Chondrocyte (in vitro differentiated cells): ENCODE measurements at regions not wholly inside any gene's neighbourhood (a gene's known extent, or its start where the extent isn't known, plus 50 kb on each side); places are given as distances from the start of the nearest gene placed in this dataset.

ENCODE experiments used
- DNase-seq: peaks from one replicate; pipeline ENCODE4 v3.0.0; 2021; ENCODE audit warnings: mixed read lengths, low spot score
- H3K27ac Mint-ChIP-seq: one replicate; pipeline ENCODE4 v1.8.0; 2021; ENCODE audit warnings: mild to moderate bottlenecking, moderate library complexity, mixed read lengths; ENCODE audit not compliant: unreplicated experiment
- H3K27me3 Mint-ChIP-seq: 2 replicates; pipeline ENCODE4 v1.8.0; 2021; ENCODE audit warnings: low read depth, mixed read lengths
- H3K36me3 Mint-ChIP-seq: 2 replicates; pipeline ENCODE4 v1.8.0; 2021; ENCODE audit warnings: low read depth, mixed read lengths
- H3K4me1 Mint-ChIP-seq: 2 replicates; pipeline ENCODE4 v1.8.0; 2021; ENCODE audit warnings: low read depth, mild to moderate bottlenecking, mixed read lengths
- H3K4me3 Mint-ChIP-seq: one replicate; pipeline ENCODE4 v1.8.0; 2021; ENCODE audit warnings: mild to moderate bottlenecking, moderate library complexity, mixed read lengths; ENCODE audit not compliant: unreplicated experiment
- H3K9me3 Mint-ChIP-seq: 2 replicates; pipeline ENCODE4 v1.8.0; 2021; ENCODE audit warnings: low read depth, mixed read lengths
- CTCF ChIP-seq: fragments of 200-600 bp; sonication (generic); IDR thresholded peaks from 2 replicates; pipeline ENCODE4 v1.5.0; 2021; ENCODE audit warnings: antibody characterized with exemption, mild to moderate bottlenecking, moderate library complexity

- no peak overlapping the region for H3K27ac Mint-ChIP-seq
- H3K9me3 Mint-ChIP-seq, result no peaks in the 10 kb centered on the region
- H3K36me3 Mint-ChIP-seq, result no peaks in the 10 kb centered on the region
- no peak overlapping the region for H3K4me3 Mint-ChIP-seq
- TF ChIP-seq CTCF, result no peak
- no peaks in the 10 kb centered on the region for H3K27me3 Mint-ChIP-seq
- DNase-seq, result no peak
- no peaks in the 10 kb centered on the region for H3K4me1 Mint-ChIP-seq
Observed at GRCh38 chr16:22971346-22971924, 157.5 kb downstream of the HS3ST2 start.

- H3K27me3 Mint-ChIP-seq, result no peaks in the 10 kb centered on the region
- no peak overlapping the region for H3K27ac Mint-ChIP-seq
- no peaks in the 10 kb centered on the region for H3K9me3 Mint-ChIP-seq
- DNase-seq, result no peak
- no peaks in the 10 kb centered on the region for H3K4me1 Mint-ChIP-seq
- no peaks in the 10 kb centered on the region for H3K36me3 Mint-ChIP-seq
- TF ChIP-seq CTCF, result no peak
- no peak overlapping the region for H3K4me3 Mint-ChIP-seq
Observed at GRCh38 chr16:22970209-22970865, 156.4 kb downstream of the HS3ST2 start.

- no peak for TF ChIP-seq CTCF
- Mint-ChIP-seq H3K4me3 (no peak overlapping the region), H3K27me3 (no peaks in the 10 kb centered on the region), H3K4me1 (no peaks in the 10 kb centered on the region), H3K27ac (no peak overlapping the region), H3K36me3 (no peaks in the 10 kb centered on the region), H3K9me3 (no peaks in the 10 kb centered on the region)
- no peak for DNase-seq
Observed at GRCh38 chr16:22969567-22969966, 155.6 kb downstream of the HS3ST2 start.

- no peak overlapping the region for H3K27ac Mint-ChIP-seq
- no peak for TF ChIP-seq CTCF
- DNase-seq, result no peak
Observed at GRCh38 chr16:22968931-22969330, 155.0 kb downstream of the HS3ST2 start.

GRCh38 chr16:22967521-22968095 lies 153.6 kb downstream of the HS3ST2 start:
- Mint-ChIP-seq H3K27me3 (peaks cover 2% of the 10 kb centered on the region), H3K4me3 (no peak overlapping the region), H3K9me3 (peaks cover 3% of the 10 kb centered on the region), H3K36me3 (no peaks in the 10 kb centered on the region), H3K4me1 (no peaks in the 10 kb centered on the region), H3K27ac (no peak overlapping the region)
- no peak for TF ChIP-seq CTCF
- DNase-seq, result no peak

More at GRCh38 chr16:22968931-22969330, 155.0 kb downstream of the HS3ST2 start:
- Mint-ChIP-seq H3K27me3 (peaks cover 2% of the 10 kb centered on the region), H3K4me3 (no peak overlapping the region), H3K9me3 (peaks cover 3% of the 10 kb centered on the region), H3K36me3 (no peaks in the 10 kb centered on the region), H3K4me1 (no peaks in the 10 kb centered on the region)
